ENCODE measurements at regions not wholly inside any gene's neighbourhood (a gene's known extent, or its start where the extent isn't known, plus 50 kb on each side); places are given as distances from the start of the nearest gene placed in this dataset.

DNA sequence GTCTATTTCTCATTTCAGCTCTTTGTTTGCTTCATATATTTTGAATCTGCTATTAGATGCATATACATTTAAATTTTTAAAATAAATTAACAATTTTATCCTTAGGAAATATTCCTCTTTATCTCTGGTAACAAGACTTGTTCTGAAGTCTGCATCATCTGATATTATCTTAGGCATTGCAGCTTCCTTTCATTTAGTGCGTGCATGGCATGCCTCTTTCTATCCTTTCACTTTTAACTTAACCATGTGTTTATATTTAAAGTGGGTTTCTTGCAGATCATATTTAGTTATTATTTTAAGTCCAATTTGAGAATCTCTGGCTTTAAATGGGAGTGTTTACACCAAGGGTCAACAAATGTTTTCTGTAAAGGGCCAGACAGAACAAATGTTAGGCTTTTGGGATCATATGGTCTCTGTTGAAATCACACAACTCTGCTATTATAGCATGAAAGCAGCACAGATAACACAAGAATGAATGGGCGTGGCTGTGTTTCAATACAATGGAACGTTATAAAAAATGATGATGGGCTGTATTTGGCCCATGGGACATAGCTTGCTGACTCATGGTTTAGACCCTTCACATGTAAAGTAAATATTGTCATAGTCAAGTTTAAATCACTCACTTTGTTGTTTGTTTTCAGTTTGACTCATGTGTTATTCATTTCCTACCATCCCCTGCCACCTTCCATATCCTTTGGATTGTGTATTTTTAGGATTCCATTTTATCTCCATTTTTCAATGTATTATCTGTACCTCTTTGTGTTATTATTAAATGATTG is 83.9 kb upstream of the SNX19 start:
- TF ChIP-seq CTCF (IDR thresholded peaks at IDR 0.05; ENCODE audit: insufficient read depth, low read length, poor library complexity, severe bottlenecking), result no peak
- no peak for TF ChIP-seq EZH2phosphoT487 (conservative IDR thresholded peaks at IDR 0.05; ENCODE audit: low read length)

Data from SU-DHL-6 (cell line).